ENCODE measurements at regions not wholly inside any gene's neighbourhood (a gene's known extent, or its start where the extent isn't known, plus 50 kb on each side); places are given as distances from the start of the nearest gene placed in this dataset.
A peak's percentile ranks its signal among the peaks of the same experiment; 100 is the strongest.

- no peak overlapping the region for H3K4me3 ChIP-seq (ENCODE audit: low read depth, low read length)
- no peaks in the 10 kb centered on the region for H3K36me3 ChIP-seq (ENCODE audit: control insufficient read depth, insufficient read depth, low read length)
- H3K27me3 ChIP-seq (ENCODE audit: control insufficient read depth, insufficient read depth, low read length): no peaks in the 10 kb centered on the region
- no peak for FAIRE-seq
- TF ChIP-seq CTCF (IDR thresholded peaks at IDR 0.05; ENCODE audit: insufficient read depth, low read length, severe bottlenecking): no peak
- no peak for DNase-seq (ENCODE audit: low read depth)
These were observed 52.0 kb upstream of the CCDC63 start for GRCh38 chr12:110794623-110795280.

GRCh38 chr12:110796952-110797351 is 49.8 kb upstream of the CCDC63 start:
- DNase-seq (ENCODE audit: low read depth) (peak; percentile 78), FAIRE-seq (no peak)
- no peak for TF ChIP-seq CTCF (IDR thresholded peaks at IDR 0.05; ENCODE audit: insufficient read depth, low read length, severe bottlenecking)
- H3K36me3 ChIP-seq (ENCODE audit: control insufficient read depth, insufficient read depth, low read length): no peaks in the 10 kb centered on the region
- no peaks in the 10 kb centered on the region for H3K27me3 ChIP-seq (ENCODE audit: control insufficient read depth, insufficient read depth, low read length)
- no peak overlapping the region for H3K4me3 ChIP-seq (ENCODE audit: low read depth, low read length)
